ENCODE measurements at regions not wholly inside any gene's neighbourhood (a gene's known extent, or its start where the extent isn't known, plus 50 kb on each side); places are given as distances from the start of the nearest gene placed in this dataset.

GRCh38 chr4:180937083-180937482, 1306.1 kb upstream of the TENM3 start:
- no peak for FAIRE-seq
- no peak for DNase-seq (ENCODE audit: low spot score in 2 of 2)

GRCh38 chr4:180940680-180941079, 1302.5 kb upstream of the TENM3 start:
- FAIRE-seq = no peak
- no peak for DNase-seq (ENCODE audit: low spot score in 2 of 2)

- FAIRE-seq (no peak), DNase-seq (ENCODE audit: low spot score in 2 of 2) (no peak)
Observed at GRCh38 chr4:180942367-180942916, 1300.8 kb upstream of the TENM3 start.

- FAIRE-seq (no peak), DNase-seq (ENCODE audit: low spot score in 2 of 2) (no peak)
Observed at GRCh38 chr4:180946188-180946587, 1297.0 kb upstream of the TENM3 start.

- no peak for FAIRE-seq
Observed at GRCh38 chr4:180947425-180947824, 1295.8 kb upstream of the TENM3 start.

GRCh38 chr4:180949424-180950213, 1293.6 kb upstream of the TENM3 start:
- no peak for FAIRE-seq

More at GRCh38 chr4:180947425-180947824, 1295.8 kb upstream of the TENM3 start:
- no peak for DNase-seq (ENCODE audit: low spot score in 2 of 2)

GRCh38 chr4:180950377-180950776, 1292.8 kb upstream of the TENM3 start:
- no peak for DNase-seq (ENCODE audit: low spot score in 2 of 2)
- no peak for FAIRE-seq

More at GRCh38 chr4:180949424-180950213, 1293.6 kb upstream of the TENM3 start:
- DNase-seq (ENCODE audit: low spot score in 2 of 2) = no peak

GRCh38 chr4:180951312-180951711, 1291.9 kb upstream of the TENM3 start:
- no peak for FAIRE-seq
- no peak for DNase-seq (ENCODE audit: low spot score in 2 of 2)

GRCh38 chr4:180953572-180953971, 1289.6 kb upstream of the TENM3 start:
- DNase-seq (ENCODE audit: low spot score in 2 of 2) (no peak), FAIRE-seq (no peak)

- DNase-seq (ENCODE audit: low spot score in 2 of 2) (no peak), FAIRE-seq (no peak)
Observed at GRCh38 chr4:180960743-180961401, 1282.3 kb upstream of the TENM3 start.

- FAIRE-seq (no peak), DNase-seq (ENCODE audit: low spot score in 2 of 2) (no peak)
Observed at GRCh38 chr4:180962268-180962667, 1280.9 kb upstream of the TENM3 start.

- no peak for FAIRE-seq
Observed at GRCh38 chr4:180966312-180966711, 1276.9 kb upstream of the TENM3 start.

GRCh38 chr4:180967936-180968335, 1275.3 kb upstream of the TENM3 start:
- FAIRE-seq (no peak), DNase-seq (ENCODE audit: low spot score in 2 of 2) (no peak)

More at GRCh38 chr4:180966312-180966711, 1276.9 kb upstream of the TENM3 start:
- DNase-seq (ENCODE audit: low spot score in 2 of 2) = no peak

GRCh38 chr4:180973894-180974293, 1269.3 kb upstream of the TENM3 start:
- FAIRE-seq = no peak

GRCh38 chr4:180990931-180991330, 1252.3 kb upstream of the TENM3 start:
- FAIRE-seq (no peak), DNase-seq (ENCODE audit: low spot score in 2 of 2) (no peak)

More at GRCh38 chr4:180973894-180974293, 1269.3 kb upstream of the TENM3 start:
- no peak for DNase-seq (ENCODE audit: low spot score in 2 of 2)

- DNase-seq (ENCODE audit: low spot score in 2 of 2) (no peak), FAIRE-seq (no peak)
Observed at GRCh38 chr4:180993244-180993836, 1249.9 kb upstream of the TENM3 start.

GRCh38 chr4:180994722-180995121, 1248.5 kb upstream of the TENM3 start:
- FAIRE-seq = no peak
- DNase-seq (ENCODE audit: low spot score in 2 of 2) = no peak

- FAIRE-seq (no peak), DNase-seq (ENCODE audit: low spot score in 2 of 2) (no peak)
Observed at GRCh38 chr4:180999217-180999616, 1244.0 kb upstream of the TENM3 start.

GRCh38 chr4:181004056-181004455, 1239.1 kb upstream of the TENM3 start:
- FAIRE-seq = no peak
- no peak for DNase-seq (ENCODE audit: low spot score in 2 of 2)

- DNase-seq (ENCODE audit: low spot score in 2 of 2) = no peak
- FAIRE-seq = no peak
Observed at GRCh38 chr4:181006499-181007260, 1236.5 kb upstream of the TENM3 start.
